Right lobe of liver (tissue), 6 donors: ENCODE measurements at regions not wholly inside any gene's neighbourhood (a gene's known extent, or its start where the extent isn't known, plus 50 kb on each side); places are given as distances from the start of the nearest gene placed in this dataset.
"Not testable (repeated sequence)": the region's sequence is repeated elsewhere in the genome, so short reads cannot be mapped to it uniquely, and the experiment has no call there.

Experiments
- ATAC-seq, 4 donors: fragments of 200-7000 bp; cut with Tn5 transposase; one replicate each; pipeline ENCODE4 v1.9.1; 2020; ENCODE audit warnings: mild to moderate bottlenecking in 4 of 4, moderate library complexity in 4 of 4
- DNase-seq, 3 donors: peaks; one replicate each; pipeline ENCODE4 v3.0.0-alpha.2; 2020
- H3K27ac ChIP-seq, 3 donors: fragments of 200-600 bp; one replicate each; pipeline ENCODE4 v1.8.0; 2022
- H3K27me3 ChIP-seq, 2 donors: fragments of 200-600 bp; one replicate each; pipeline ENCODE4 v1.8.0; 2022
- H3K36me3 ChIP-seq, 4 donors: fragments of 200-600 bp; sonication (generic) in 1 of 4; one replicate each; pipeline versions ENCODE4 v1.5.1 to v1.8.0; 2017 to 2022; ENCODE audit warnings: control low read depth in 1 of 4
- H3K4me1 ChIP-seq, 4 donors: fragments of 200-600 bp; sonication (generic) in 1 of 4; one replicate each; pipeline versions ENCODE4 v1.5.1 to v1.8.0; 2017 to 2022; ENCODE audit warnings: control low read depth in 1 of 4
- H3K4me3 ChIP-seq, 3 donors: fragments of 200-600 bp; one replicate each; pipeline ENCODE4 v1.8.0; 2022
- H3K9me3 ChIP-seq, 4 donors: fragments of 200-600 bp; sonication (generic) in 1 of 4; one replicate each; pipeline versions ENCODE4 v1.5.1 to v1.8.0; 2017 to 2022; ENCODE audit warnings: control low read depth in 1 of 4
- CTCF ChIP-seq, 4 donors: fragments of 200-600 bp in 3 of 4; fragments of 450-650 bp in 1 of 4; IDR thresholded peaks; one replicate each; pipeline versions ENCODE4 v1.5.1 to v1.8.0; 2016 to 2022; ENCODE audit warnings: antibody characterized with exemption in 4 of 4, mild to moderate bottlenecking in 2 of 4
- POLR2A ChIP-seq: fragments of 450-650 bp; IDR thresholded peaks from one replicate; pipeline ENCODE4 v1.6.1; 2017; ENCODE audit warnings: antibody characterized with exemption, mild to moderate bottlenecking
- WGBS: methylation state at CpG from one replicate; pipeline ENCODE4 v1.1.6; 2018; ENCODE audit warnings: low coverage, low lambda C conversion rate; ENCODE audit not compliant: insufficient coverage; ENCODE audit errors: missing lambda C conversion rate; 5-methylcytosine and 5-hydroxymethylcytosine counted together
- intact Hi-C, 2 donors: fragments of 100-400 bp; cut with DNase I; formaldehyde crosslinking; loops; one replicate each; pipeline versions ENCODE4 v1.11.2 to v1.14.1; 2022
- donor health status: DM: no; HTN: yes; CAD: no.
- donor health status: DM: no; HTN: no; CAD: no.
- donor health status: DM: no; HTN: no; CAD: no.
- donor health status: DM: no; HTN: yes; CAD: no.
- donor health status: DM: no; HTN: yes; CAD: no.

GRCh38 chr14:58920230-58920629 lies 268.2 kb upstream of the DAAM1 start:
- Histone ChIP-seq H3K36me3 (no peaks in the 10 kb centered on the region), H3K27ac (no peak overlapping the region), H3K4me1 (no peaks in the 10 kb centered on the region), H3K9me3 (no peaks in the 10 kb centered on the region), H3K27me3 (no peaks in the 10 kb centered on the region), H3K4me3 (no peak overlapping the region)
- ATAC-seq (no peak), DNase-seq (no peak)
- WGBS = 40% methylated on average over 3 of the region's 3 CpGs
- intact Hi-C loops = no loop called here
- no peak for TF ChIP-seq POLR2A
- TF ChIP-seq CTCF (IDR thresholded peaks at IDR 0.05) = no peak

GRCh38 chr14:58922201-58922940 lies 266.1 kb upstream of the DAAM1 start:
- H3K36me3 ChIP-seq, ATAC-seq, H3K4me3 ChIP-seq, H3K4me1 ChIP-seq, H3K27me3 ChIP-seq, H3K27ac ChIP-seq, intact Hi-C loops, DNase-seq, H3K9me3 ChIP-seq: not testable (repeated sequence)
- WGBS = 48% methylated on average over 3 of the region's 3 CpGs

- H3K27me3 ChIP-seq = no peaks in the 10 kb centered on the region
- H3K4me3 ChIP-seq = no peak overlapping the region
- H3K36me3 ChIP-seq = no peaks in the 10 kb centered on the region
- no peaks in the 10 kb centered on the region for H3K4me1 ChIP-seq
- TF ChIP-seq POLR2A = no peak
- no peak for TF ChIP-seq CTCF (IDR thresholded peaks at IDR 0.05)
- DNase-seq (no peak), ATAC-seq (no peak)
- H3K9me3 ChIP-seq = no peaks in the 10 kb centered on the region
- 63% methylated on average over 1 of the region's 7 CpGs for WGBS
- H3K27ac ChIP-seq = no peak overlapping the region
- intact Hi-C loops = no loop called here
Observed at GRCh38 chr14:58923751-58924405, 264.6 kb upstream of the DAAM1 start.

- H3K27me3 ChIP-seq = no peaks in the 10 kb centered on the region
- H3K27ac ChIP-seq = no peak overlapping the region
- H3K4me3 ChIP-seq = no peak overlapping the region
- no peaks in the 10 kb centered on the region for H3K36me3 ChIP-seq
- DNase-seq = no peak
- TF ChIP-seq CTCF (IDR thresholded peaks at IDR 0.05) = no peak
- no peak for TF ChIP-seq POLR2A
- intact Hi-C loops = no loop called here
- no peak for ATAC-seq
- no peaks in the 10 kb centered on the region for H3K9me3 ChIP-seq
- H3K4me1 ChIP-seq = no peaks in the 10 kb centered on the region
- WGBS = 50% methylated on average over 1 of the region's 2 CpGs
Observed at GRCh38 chr14:58941629-58942028, 246.8 kb upstream of the DAAM1 start.

- ATAC-seq = no peak
- no peaks in the 10 kb centered on the region for H3K36me3 ChIP-seq
- no peaks in the 10 kb centered on the region for H3K27me3 ChIP-seq
- DNase-seq = no peak
- WGBS = 23% methylated on average over 2 of the region's 2 CpGs
- H3K4me1 ChIP-seq = no peaks in the 10 kb centered on the region
- H3K27ac ChIP-seq = no peak overlapping the region
- no peak for TF ChIP-seq POLR2A
- TF ChIP-seq CTCF (IDR thresholded peaks at IDR 0.05) = no peak
- H3K4me3 ChIP-seq = no peak overlapping the region
- intact Hi-C loops = no loop called here
- no peaks in the 10 kb centered on the region for H3K9me3 ChIP-seq
Observed at GRCh38 chr14:58942516-58942915, 246.0 kb upstream of the DAAM1 start.
